ENCODE measurements at regions not wholly inside any gene's neighbourhood (a gene's known extent, or its start where the extent isn't known, plus 50 kb on each side); places are given as distances from the start of the nearest gene placed in this dataset.

GRCh38 chr10:120684226-120684625 is 166.9 kb upstream of the WDR11 start:
- TF ChIP-seq, protein P1, sequence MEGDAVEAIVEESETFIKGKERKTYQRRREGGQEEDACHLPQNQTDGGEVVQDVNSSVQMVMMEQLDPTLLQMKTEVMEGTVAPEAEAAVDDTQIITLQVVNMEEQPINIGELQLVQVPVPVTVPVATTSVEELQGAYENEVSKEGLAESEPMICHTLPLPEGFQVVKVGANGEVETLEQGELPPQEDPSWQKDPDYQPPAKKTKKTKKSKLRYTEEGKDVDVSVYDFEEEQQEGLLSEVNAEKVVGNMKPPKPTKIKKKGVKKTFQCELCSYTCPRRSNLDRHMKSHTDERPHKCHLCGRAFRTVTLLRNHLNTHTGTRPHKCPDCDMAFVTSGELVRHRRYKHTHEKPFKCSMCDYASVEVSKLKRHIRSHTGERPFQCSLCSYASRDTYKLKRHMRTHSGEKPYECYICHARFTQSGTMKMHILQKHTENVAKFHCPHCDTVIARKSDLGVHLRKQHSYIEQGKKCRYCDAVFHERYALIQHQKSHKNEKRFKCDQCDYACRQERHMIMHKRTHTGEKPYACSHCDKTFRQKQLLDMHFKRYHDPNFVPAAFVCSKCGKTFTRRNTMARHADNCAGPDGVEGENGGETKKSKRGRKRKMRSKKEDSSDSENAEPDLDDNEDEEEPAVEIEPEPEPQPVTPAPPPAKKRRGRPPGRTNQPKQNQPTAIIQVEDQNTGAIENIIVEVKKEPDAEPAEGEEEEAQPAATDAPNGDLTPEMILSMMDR (IDR thresholded peaks at IDR 0.05 in 8 of 11, conservative IDR thresholded peaks at IDR 0.05 in 3 of 11), result no peak
- no peak for TF ChIP-seq POLR2A (IDR thresholded peaks at IDR 0.05)

Data from spleen (tissue), 7 donors.